OCI-LY7 (cell line): ENCODE measurements at regions not wholly inside any gene's neighbourhood (a gene's known extent, or its start where the extent isn't known, plus 50 kb on each side); places are given as distances from the start of the nearest gene placed in this dataset.

ENCODE experiments used
- BruUV-seq: library from RNA; stranded (reverse); fragments of 400-500 nt; replicated peaks from 2 replicates; lab custom pipeline; 2021; lab: Mats Ljungman, UMichigan
- CTCF ChIA-PET: fragments of 300-600 bp; sonication (Branson Sonifier 250); formaldehyde crosslinking; loops from one replicate; lab custom pipeline; 2022; ENCODE audit warnings: antibody characterized with exemption; ENCODE audit not compliant: unreplicated experiment; lab: Charles Lee
- POLR2A ChIA-PET: fragments of 300-600 bp; sonication (Branson Sonifier 250); formaldehyde crosslinking; loops from one replicate; lab custom pipeline; 2022; ENCODE audit warnings: antibody characterized with exemption; lab: Charles Lee
- DNase-seq: peaks from one replicate; pipeline ENCODE4 v3.0.0-alpha.2; 2015; ENCODE audit warnings: low spot score
- H2AFZ ChIP-seq: fragments of 200-600 bp; sonication (generic), shearing (Covaris generic); 2 replicates; pipeline ENCODE4 v1.6.1; 2014; ENCODE audit warnings: mild to moderate bottlenecking, antibody characterized with exemption, low read length, moderate library complexity
- H3K27ac ChIP-seq: fragments of 200-600 bp; sonication (generic); 2 replicates; pipeline ENCODE4 v1.5.1; 2014; ENCODE audit warnings: mixed run types, low read depth, mild to moderate bottlenecking, moderate library complexity, low read length, inconsistent platforms; ENCODE audit not compliant: poor library complexity, severe bottlenecking
- H3K36me3 ChIP-seq: fragments of 200-600 bp; sonication (generic); 2 replicates; pipeline ENCODE4 v1.6.1; 2014; ENCODE audit warnings: mild to moderate bottlenecking, antibody characterized with exemption, low read length, moderate library complexity, mixed read lengths; ENCODE audit not compliant: insufficient read depth
- H3K4me1 ChIP-seq: fragments of 200-600 bp; sonication (generic); 2 replicates; pipeline ENCODE4 v1.5.1; 2014; ENCODE audit warnings: mild to moderate bottlenecking, low read length; ENCODE audit not compliant: insufficient read depth, poor library complexity, severe bottlenecking
- H3K4me2 ChIP-seq: fragments of 200-600 bp; sonication (generic); 2 replicates; pipeline ENCODE4 v1.6.1; 2014; ENCODE audit warnings: mild to moderate bottlenecking, low read length
- H3K4me3 ChIP-seq: fragments of 200-600 bp; sonication (generic); 2 replicates; pipeline ENCODE4 v1.5.1; 2014; ENCODE audit warnings: mild to moderate bottlenecking, low read depth, low read length; ENCODE audit not compliant: poor library complexity, severe bottlenecking
- H3K79me2 ChIP-seq: fragments of 200-600 bp; sonication (generic); 2 replicates; pipeline ENCODE4 v1.6.1; 2016; ENCODE audit warnings: low read depth, mild to moderate bottlenecking, low read length, moderate library complexity, mixed read lengths; ENCODE audit not compliant: insufficient read depth
- H3K9me2 ChIP-seq: fragments of 200-600 bp; sonication (generic); 2 replicates; pipeline ENCODE4 v1.6.1; 2016; ENCODE audit warnings: mild to moderate bottlenecking, low read length, mixed read lengths; ENCODE audit not compliant: insufficient read depth
- H3K9me3 ChIP-seq: fragments of 200-600 bp; sonication (generic); 2 replicates; pipeline ENCODE4 v1.6.1; 2014; ENCODE audit warnings: mild to moderate bottlenecking, mixed run types, low read length, mixed read lengths
- H4K20me1 ChIP-seq: fragments of 200-600 bp; sonication (generic); 2 replicates; pipeline ENCODE4 v1.6.1; 2014; ENCODE audit warnings: mild to moderate bottlenecking, antibody characterized with exemption, low read length, moderate library complexity, mixed read lengths; ENCODE audit not compliant: insufficient read depth
- EZH2phosphoT487 ChIP-seq: fragments of 200-600 bp; sonication (generic); IDR thresholded peaks from 2 replicates; pipeline ENCODE4 v1.6.1; 2018; ENCODE audit warnings: low read depth, borderline replicate concordance, mild to moderate bottlenecking, mixed run types, antibody characterized with exemption, low read length, moderate library complexity, mixed read lengths
- intact Hi-C: fragments of 100-400 bp; cut with micrococcal nuclease; formaldehyde crosslinking; loops from one replicate; pipeline ENCODE4 v1.10.0; 2022; ENCODE audit not compliant: unreplicated experiment
- TF ChIP-seq, protein P1 (sequence below): fragments of 200-600 bp; sonication (generic); conservative IDR thresholded peaks from 2 replicates; pipeline ENCODE4 v1.5.1; 2014; ENCODE audit warnings: mild to moderate bottlenecking, antibody characterized with exemption, low read length, moderate library complexity, mixed read lengths

DNA sequence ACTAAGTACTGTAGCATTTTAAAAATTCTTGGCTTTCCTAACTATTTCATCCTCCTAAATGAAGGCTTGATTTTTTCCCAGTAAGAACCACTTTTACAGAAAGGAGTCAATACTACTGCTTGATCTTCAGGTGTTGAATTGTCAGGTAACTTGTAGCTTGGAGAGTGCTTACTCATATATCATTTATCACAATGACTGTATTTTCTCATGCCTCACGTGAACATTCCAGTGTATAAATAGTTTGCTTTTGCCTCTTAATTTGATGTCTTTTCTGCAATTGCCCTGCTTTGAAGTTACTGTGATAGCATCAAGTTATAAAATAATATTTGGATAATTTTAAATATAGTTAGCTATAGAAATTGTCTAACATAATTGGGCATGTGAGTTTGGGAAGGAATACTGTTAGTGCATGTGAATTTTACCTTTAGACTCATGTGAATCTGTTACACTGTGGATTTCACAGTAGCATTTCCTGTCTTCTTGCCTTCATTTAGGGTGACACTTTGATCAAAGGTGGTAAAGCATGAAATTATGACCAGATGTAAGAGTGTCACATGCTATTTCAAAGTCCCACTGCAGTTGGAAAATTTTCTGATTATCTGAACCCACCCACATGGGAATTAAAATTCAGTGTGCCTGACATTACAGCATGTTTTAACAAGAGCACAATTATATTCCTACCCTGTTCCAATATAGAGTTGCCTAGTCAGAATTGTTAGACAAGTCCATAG lies 962.8 kb downstream of the DNAJB9 start:
- CTCF ChIA-PET: no interaction called here
- intact Hi-C loops: no loop called here
- Histone ChIP-seq H3K27ac (no peak overlapping the region), H3K36me3 (no peaks in the 10 kb centered on the region), H3K4me2 (no peak overlapping the region), H2AFZ (no peak overlapping the region), H3K9me3 (no peaks in the 10 kb centered on the region), H3K9me2 (no peaks in the 10 kb centered on the region), H3K4me1 (no peaks in the 10 kb centered on the region), H3K79me2 (no peaks in the 10 kb centered on the region), H4K20me1 (no peaks in the 10 kb centered on the region), H3K4me3 (no peak overlapping the region)
- no peak for DNase-seq
- TF ChIP-seq, protein P1, sequence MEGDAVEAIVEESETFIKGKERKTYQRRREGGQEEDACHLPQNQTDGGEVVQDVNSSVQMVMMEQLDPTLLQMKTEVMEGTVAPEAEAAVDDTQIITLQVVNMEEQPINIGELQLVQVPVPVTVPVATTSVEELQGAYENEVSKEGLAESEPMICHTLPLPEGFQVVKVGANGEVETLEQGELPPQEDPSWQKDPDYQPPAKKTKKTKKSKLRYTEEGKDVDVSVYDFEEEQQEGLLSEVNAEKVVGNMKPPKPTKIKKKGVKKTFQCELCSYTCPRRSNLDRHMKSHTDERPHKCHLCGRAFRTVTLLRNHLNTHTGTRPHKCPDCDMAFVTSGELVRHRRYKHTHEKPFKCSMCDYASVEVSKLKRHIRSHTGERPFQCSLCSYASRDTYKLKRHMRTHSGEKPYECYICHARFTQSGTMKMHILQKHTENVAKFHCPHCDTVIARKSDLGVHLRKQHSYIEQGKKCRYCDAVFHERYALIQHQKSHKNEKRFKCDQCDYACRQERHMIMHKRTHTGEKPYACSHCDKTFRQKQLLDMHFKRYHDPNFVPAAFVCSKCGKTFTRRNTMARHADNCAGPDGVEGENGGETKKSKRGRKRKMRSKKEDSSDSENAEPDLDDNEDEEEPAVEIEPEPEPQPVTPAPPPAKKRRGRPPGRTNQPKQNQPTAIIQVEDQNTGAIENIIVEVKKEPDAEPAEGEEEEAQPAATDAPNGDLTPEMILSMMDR: no peak
- TF ChIP-seq EZH2phosphoT487: no peak
- POLR2A ChIA-PET: interaction anchor here (0.7 to 1.0 kb wide), 3 partner anchors 11 to 28 kb away, joined by 3 read pairs; no protein-coding TSS in a partner anchor
- no TSS peak for BruUV-seq

DNA sequence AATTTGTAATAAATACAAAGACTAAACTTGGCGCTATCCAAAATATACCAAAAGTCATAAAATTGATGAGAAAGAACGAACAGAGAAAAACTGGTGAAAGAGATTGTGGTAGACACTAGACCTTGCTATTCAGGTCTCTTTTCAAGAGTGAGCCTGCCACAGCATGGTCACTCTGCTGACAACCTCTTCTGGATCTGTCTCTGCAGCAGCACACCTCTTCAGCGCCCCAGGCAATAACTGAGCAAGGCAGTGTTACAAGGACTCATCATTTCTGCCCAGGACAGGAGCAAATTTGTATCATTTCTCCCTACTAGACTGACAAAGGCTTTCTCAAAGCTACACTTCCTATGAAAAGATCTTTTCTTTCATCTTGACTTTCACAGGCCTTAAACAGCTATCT lies 976.0 kb downstream of the DNAJB9 start:
- ChIA-PET CTCF (no interaction called here), POLR2A (no interaction called here)
- Histone ChIP-seq H3K27ac (no peak overlapping the region), H3K9me2 (no peaks in the 10 kb centered on the region), H3K4me1 (no peaks in the 10 kb centered on the region), H3K36me3 (no peaks in the 10 kb centered on the region), H3K4me2 (no peak overlapping the region), H3K9me3 (no peaks in the 10 kb centered on the region), H4K20me1 (no peaks in the 10 kb centered on the region), H3K4me3 (no peak overlapping the region), H3K79me2 (no peaks in the 10 kb centered on the region), H2AFZ (no peak overlapping the region)
- DNase-seq: no peak
- BruUV-seq: no TSS peak
- intact Hi-C loops: no loop called here
- TF ChIP-seq, protein P1: no peak
- no peak for TF ChIP-seq EZH2phosphoT487

DNA sequence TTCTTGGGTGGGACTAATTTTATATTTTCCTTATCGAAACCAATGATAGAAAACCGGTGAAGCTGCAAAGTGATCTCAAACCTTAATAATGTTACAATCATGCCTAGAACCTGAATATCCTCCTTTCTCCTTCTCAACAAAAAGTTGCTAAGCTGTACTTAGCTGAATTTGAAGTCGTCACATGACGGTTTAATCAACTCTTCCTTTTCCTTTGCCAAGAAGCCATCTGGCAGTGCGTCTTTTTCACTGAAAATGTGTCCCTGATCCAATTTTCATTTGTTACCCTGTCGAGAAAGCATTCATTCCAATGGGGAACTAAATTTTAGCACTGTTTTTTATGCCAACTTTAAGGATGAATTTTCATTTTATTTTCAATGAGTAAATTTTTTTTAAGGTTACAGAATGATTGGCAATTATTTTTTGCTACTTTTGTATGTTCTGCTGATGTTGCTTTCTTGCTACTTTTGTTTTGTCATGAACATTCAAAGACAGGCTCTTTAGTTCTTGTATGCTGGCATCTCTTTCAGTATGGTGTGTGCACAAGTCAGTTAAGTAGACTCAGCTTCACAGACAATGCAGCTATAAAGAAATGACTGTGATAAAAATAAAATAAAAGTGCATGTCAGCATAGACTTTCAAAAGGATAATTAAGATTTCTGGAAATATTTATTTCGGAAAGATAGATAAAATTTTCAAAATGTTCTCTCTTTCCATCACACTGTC lies 980.0 kb downstream of the DNAJB9 start:
- no peaks in the 10 kb centered on the region for H3K36me3 ChIP-seq
- no peak overlapping the region for H3K4me2 ChIP-seq
- H3K79me2 ChIP-seq: no peaks in the 10 kb centered on the region
- H3K4me3 ChIP-seq: no peak overlapping the region
- no peaks in the 10 kb centered on the region for H3K4me1 ChIP-seq
- H3K9me3 ChIP-seq: no peaks in the 10 kb centered on the region
- H3K27ac ChIP-seq: no peak overlapping the region
- ChIA-PET POLR2A (no interaction called here), CTCF (no interaction called here)
- no TSS peak for BruUV-seq
- no peak for TF ChIP-seq EZH2phosphoT487
- TF ChIP-seq, protein P1: no peak
- intact Hi-C loops: no loop called here
- H2AFZ ChIP-seq: no peak overlapping the region
- H3K9me2 ChIP-seq: no peaks in the 10 kb centered on the region
- H4K20me1 ChIP-seq: no peaks in the 10 kb centered on the region
- no peak for DNase-seq
